ENCODE measurements at regions not wholly inside any gene's neighbourhood (a gene's known extent, or its start where the extent isn't known, plus 50 kb on each side); places are given as distances from the start of the nearest gene placed in this dataset.

DNA sequence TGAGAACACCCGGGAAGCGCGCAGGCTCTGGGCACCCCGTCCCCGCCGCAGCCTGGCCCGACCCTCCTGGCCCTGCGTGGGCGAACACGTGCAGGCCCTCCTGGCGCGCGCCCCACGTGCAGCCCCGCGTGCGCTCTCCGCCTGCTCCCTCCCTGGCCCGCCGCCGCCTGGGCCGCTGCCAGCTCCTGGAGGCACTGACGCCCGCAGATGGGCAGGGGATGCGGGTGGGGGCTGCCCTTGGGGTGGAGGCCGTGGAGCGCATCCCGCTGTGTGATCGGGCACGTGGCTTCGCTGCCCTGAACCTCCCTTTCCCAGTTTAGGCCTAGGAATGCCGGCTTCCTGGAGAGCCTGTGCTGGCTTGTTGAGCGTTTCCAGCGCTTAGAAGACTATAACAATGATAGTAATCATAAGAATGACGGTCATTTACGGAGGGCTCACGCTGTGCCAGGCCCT, 104.6 kb upstream of the SLC6A6 start:
- no peaks in the 10 kb centered on the region for H4K20me1 ChIP-seq (ENCODE audit: insufficient read depth)
- no peaks in the 10 kb centered on the region for H3K9me3 ChIP-seq (ENCODE audit: insufficient read depth, low read depth)
- TF ChIP-seq EZH2 (IDR thresholded peaks at IDR 0.05; ENCODE audit: low read depth) = no peak
- TF ChIP-seq, protein P1, sequence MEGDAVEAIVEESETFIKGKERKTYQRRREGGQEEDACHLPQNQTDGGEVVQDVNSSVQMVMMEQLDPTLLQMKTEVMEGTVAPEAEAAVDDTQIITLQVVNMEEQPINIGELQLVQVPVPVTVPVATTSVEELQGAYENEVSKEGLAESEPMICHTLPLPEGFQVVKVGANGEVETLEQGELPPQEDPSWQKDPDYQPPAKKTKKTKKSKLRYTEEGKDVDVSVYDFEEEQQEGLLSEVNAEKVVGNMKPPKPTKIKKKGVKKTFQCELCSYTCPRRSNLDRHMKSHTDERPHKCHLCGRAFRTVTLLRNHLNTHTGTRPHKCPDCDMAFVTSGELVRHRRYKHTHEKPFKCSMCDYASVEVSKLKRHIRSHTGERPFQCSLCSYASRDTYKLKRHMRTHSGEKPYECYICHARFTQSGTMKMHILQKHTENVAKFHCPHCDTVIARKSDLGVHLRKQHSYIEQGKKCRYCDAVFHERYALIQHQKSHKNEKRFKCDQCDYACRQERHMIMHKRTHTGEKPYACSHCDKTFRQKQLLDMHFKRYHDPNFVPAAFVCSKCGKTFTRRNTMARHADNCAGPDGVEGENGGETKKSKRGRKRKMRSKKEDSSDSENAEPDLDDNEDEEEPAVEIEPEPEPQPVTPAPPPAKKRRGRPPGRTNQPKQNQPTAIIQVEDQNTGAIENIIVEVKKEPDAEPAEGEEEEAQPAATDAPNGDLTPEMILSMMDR (conservative IDR thresholded peaks at IDR 0.05) = no peak
- H2AFZ ChIP-seq = no peak overlapping the region
- no peak overlapping the region for H3K4me3 ChIP-seq
- H3K9me2 ChIP-seq (ENCODE audit: insufficient read depth) = no peaks in the 10 kb centered on the region
- intact Hi-C loops (cut with micrococcal nuclease; ENCODE audit: unreplicated experiment) = no loop called here
- POLR2A ChIA-PET (ENCODE audit: unreplicated experiment) = no interaction called here
- DNase-seq = no peak
- H3K27ac ChIP-seq = no peak overlapping the region
- H3K4me1 ChIP-seq (replicated peaks; ENCODE audit: insufficient read depth) = no peaks in the 10 kb centered on the region
- CTCF ChIA-PET = no interaction called here
- H3K79me2 ChIP-seq (ENCODE audit: low read depth) = no peaks in the 10 kb centered on the region
- no peaks in the 10 kb centered on the region for H3K27me3 ChIP-seq (ENCODE audit: insufficient read depth, low read depth)
- BruUV-seq (replicated peaks) = no TSS peak
- no peak overlapping the region for H3K4me2 ChIP-seq
- H3F3A ChIP-seq (ENCODE audit: insufficient read depth, low read depth) = no peaks in the 10 kb centered on the region
- H3K36me3 ChIP-seq (ENCODE audit: low read depth) = no peaks in the 10 kb centered on the region

- no peak for TF ChIP-seq EZH2 (IDR thresholded peaks at IDR 0.05; ENCODE audit: low read depth)
- TF ChIP-seq, protein P1 (conservative IDR thresholded peaks at IDR 0.05) = no peak
- no peak for DNase-seq
- Histone ChIP-seq H3K9me3 (ENCODE audit: insufficient read depth, low read depth) (no peaks in the 10 kb centered on the region), H4K20me1 (ENCODE audit: insufficient read depth) (no peaks in the 10 kb centered on the region), H3K36me3 (ENCODE audit: low read depth) (no peaks in the 10 kb centered on the region), H3K4me3 (no peak overlapping the region), H3K4me2 (no peak overlapping the region), H3K27ac (no peak overlapping the region), H3K79me2 (ENCODE audit: low read depth) (no peaks in the 10 kb centered on the region), H3F3A (ENCODE audit: insufficient read depth, low read depth) (no peaks in the 10 kb centered on the region), H2AFZ (no peak overlapping the region), H3K4me1 (replicated peaks; ENCODE audit: insufficient read depth) (no peaks in the 10 kb centered on the region), H3K9me2 (ENCODE audit: insufficient read depth) (no peaks in the 10 kb centered on the region), H3K27me3 (ENCODE audit: insufficient read depth, low read depth) (no peaks in the 10 kb centered on the region)
- ChIA-PET POLR2A (ENCODE audit: unreplicated experiment) (no interaction called here), CTCF (no interaction called here)
- intact Hi-C loops (cut with micrococcal nuclease; ENCODE audit: unreplicated experiment) = no loop called here
- BruUV-seq (replicated peaks) = no TSS peak
Observed at GRCh38 chr3:14298442-14298841, 104.0 kb upstream of the SLC6A6 start.

DNA sequence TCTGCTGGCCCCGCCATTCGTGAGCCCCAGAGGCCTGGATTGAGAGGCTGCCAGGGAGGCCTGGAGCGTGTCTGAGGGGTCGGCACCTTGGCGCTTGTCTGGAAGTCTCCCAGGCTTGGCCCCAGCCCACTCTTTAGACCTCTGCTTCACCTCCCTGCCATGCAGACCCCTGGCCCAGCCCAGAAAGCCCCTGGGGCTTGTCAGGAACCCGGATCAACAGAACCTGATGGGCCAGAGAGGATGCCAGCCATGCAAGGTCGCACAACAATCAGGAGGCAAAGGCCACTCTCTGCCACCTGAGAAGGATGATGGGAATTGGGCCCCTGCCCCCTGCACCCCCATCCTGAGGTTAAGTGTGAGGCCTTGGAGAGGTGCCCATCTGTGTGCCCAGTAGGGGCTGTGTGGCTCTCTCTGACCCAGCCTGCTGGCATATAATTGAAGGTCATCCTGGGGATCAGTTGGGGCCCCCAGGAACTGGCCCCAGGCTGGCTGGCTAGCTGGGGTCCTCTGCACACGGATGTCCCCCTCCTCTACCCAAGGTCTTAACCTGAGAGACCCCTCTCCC, 103.3 kb upstream of the SLC6A6 start:
- Histone ChIP-seq H3K9me3 (ENCODE audit: insufficient read depth, low read depth) (no peaks in the 10 kb centered on the region), H3K27ac (no peak overlapping the region), H3F3A (ENCODE audit: insufficient read depth, low read depth) (no peaks in the 10 kb centered on the region), H2AFZ (no peak overlapping the region), H3K4me1 (replicated peaks; ENCODE audit: insufficient read depth) (no peaks in the 10 kb centered on the region), H3K4me2 (no peak overlapping the region), H3K4me3 (no peak overlapping the region), H4K20me1 (ENCODE audit: insufficient read depth) (no peaks in the 10 kb centered on the region), H3K36me3 (ENCODE audit: low read depth) (no peaks in the 10 kb centered on the region), H3K79me2 (ENCODE audit: low read depth) (no peaks in the 10 kb centered on the region), H3K27me3 (ENCODE audit: insufficient read depth, low read depth) (no peaks in the 10 kb centered on the region), H3K9me2 (ENCODE audit: insufficient read depth) (no peaks in the 10 kb centered on the region)
- intact Hi-C loops (cut with micrococcal nuclease; ENCODE audit: unreplicated experiment) = no loop called here
- ChIA-PET CTCF (no interaction called here), POLR2A (ENCODE audit: unreplicated experiment) (no interaction called here)
- BruUV-seq (replicated peaks) = no TSS peak
- TF ChIP-seq, protein P1 (conservative IDR thresholded peaks at IDR 0.05) = no peak
- no peak for TF ChIP-seq EZH2 (IDR thresholded peaks at IDR 0.05; ENCODE audit: low read depth)
- DNase-seq = no peak
